Ammon's horn (tissue), 1 donor: ENCODE measurements at regions not wholly inside any gene's neighbourhood (a gene's known extent, or its start where the extent isn't known, plus 50 kb on each side); places are given as distances from the start of the nearest gene placed in this dataset.

ENCODE experiments used
- DNase-seq: peaks from one replicate; pipeline ENCODE4 v3.0.0-alpha.2; 2016; ENCODE audit warnings: low spot score

- DNase-seq, result no peak
Observed at GRCh38 chr2:106041150-106041549, 153.0 kb downstream of the UXS1 start.

GRCh38 chr2:106039634-106040315 is 154.3 kb downstream of the UXS1 start:
- no peak for DNase-seq

GRCh38 chr2:106038601-106039375 is 155.3 kb downstream of the UXS1 start:
- DNase-seq, result peak; percentile 28

GRCh38 chr2:106037932-106038331 is 156.2 kb downstream of the UXS1 start:
- DNase-seq, result no peak

GRCh38 chr2:106037262-106037661 is 156.8 kb downstream of the UXS1 start:
- DNase-seq, result no peak

- no peak for DNase-seq
Observed at GRCh38 chr2:106034325-106034724, 159.8 kb downstream of the UXS1 start.

- no peak for DNase-seq
Observed at GRCh38 chr2:106032676-106033075, 161.4 kb downstream of the UXS1 start.

GRCh38 chr2:106030287-106031268 is 163.5 kb downstream of the UXS1 start:
- peak; percentile 40 for DNase-seq

- DNase-seq, result no peak
Observed at GRCh38 chr2:106028192-106028591, 165.9 kb downstream of the UXS1 start.

GRCh38 chr2:106026271-106027190 is 167.6 kb downstream of the UXS1 start:
- DNase-seq, result no peak

- DNase-seq, result no peak
Observed at GRCh38 chr2:106025796-106026195, 168.3 kb downstream of the UXS1 start.

GRCh38 chr2:106021662-106022028 is 172.5 kb downstream of the UXS1 start:
- no peak for DNase-seq

- DNase-seq, result peak; percentile 28
Observed at GRCh38 chr2:106020821-106021661, 173.1 kb downstream of the UXS1 start.

GRCh38 chr2:106020032-106020431 is 174.1 kb downstream of the UXS1 start:
- no peak for DNase-seq

GRCh38 chr2:106018141-106018540 is 176.0 kb downstream of the UXS1 start:
- DNase-seq, result no peak

GRCh38 chr2:106012591-106013347 is 181.3 kb downstream of the UXS1 start:
- peak; percentile 40 for DNase-seq

- no peak for DNase-seq
Observed at GRCh38 chr2:106012001-106012590, 182.0 kb downstream of the UXS1 start.

- no peak for DNase-seq
Observed at GRCh38 chr2:106011380-106011779, 182.7 kb downstream of the UXS1 start.

GRCh38 chr2:106010818-106011355 is 183.2 kb downstream of the UXS1 start:
- DNase-seq, result no peak
